Kidney epithelial cell (primary cell): ENCODE measurements at regions not wholly inside any gene's neighbourhood (a gene's known extent, or its start where the extent isn't known, plus 50 kb on each side); places are given as distances from the start of the nearest gene placed in this dataset.
"Not testable (repeated sequence)": the region's sequence is repeated elsewhere in the genome, so short reads cannot be mapped to it uniquely, and the experiment has no call there.

Experiments used
- DNase-seq: peaks from one replicate; pipeline ENCODE4 v3.0.0-alpha.2; 2010; ENCODE audit warnings: low read depth
- H3K27me3 ChIP-seq: 2 replicates; pipeline ENCODE4 v1.6.0; 2011; ENCODE audit warnings: low read length; ENCODE audit not compliant: control insufficient read depth, insufficient read depth
- H3K36me3 ChIP-seq: 2 replicates; pipeline ENCODE4 v1.5.1; 2011; ENCODE audit warnings: low read length; ENCODE audit not compliant: control insufficient read depth, insufficient read depth
- H3K4me3 ChIP-seq: 2 replicates; pipeline ENCODE4 v1.5.1; 2011; ENCODE audit warnings: low read depth, mild to moderate bottlenecking, control low read depth, low read length
- CTCF ChIP-seq: IDR thresholded peaks from 2 replicates; pipeline ENCODE4 v1.5.1; 2011; ENCODE audit warnings: mild to moderate bottlenecking, moderate library complexity, low read length, control low read depth, inconsistent platforms; ENCODE audit not compliant: insufficient read depth, poor library complexity, severe bottlenecking

- Histone ChIP-seq H3K4me3 (no peak overlapping the region), H3K27me3 (peaks cover 2% of the 10 kb centered on the region), H3K36me3 (no peaks in the 10 kb centered on the region)
- TF ChIP-seq CTCF: no peak
- no peak for DNase-seq
Measured at GRCh38 chr11:31956310-31956709, 134.6 kb upstream of the RCN1 start.

DNA sequence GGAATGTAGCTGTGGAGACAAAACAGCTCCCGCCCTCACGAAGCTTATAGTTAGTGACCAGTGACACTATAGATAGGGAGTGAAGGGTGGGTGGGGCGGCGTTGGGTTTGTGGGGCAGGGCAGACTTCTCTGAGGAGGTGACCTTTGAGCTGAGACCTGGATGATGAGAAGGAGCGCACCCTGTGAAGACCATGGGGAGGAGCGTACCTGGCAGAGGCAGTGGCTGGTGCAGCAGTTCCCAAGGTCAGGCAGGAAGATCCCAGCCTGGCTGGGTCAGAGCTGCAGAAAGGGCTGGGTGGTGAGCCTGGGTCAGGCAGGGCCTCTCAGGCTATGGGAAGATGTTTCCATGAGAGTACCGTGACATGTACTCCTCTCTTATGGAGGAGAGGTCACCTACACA lies 135.0 kb upstream of the RCN1 start:
- Histone ChIP-seq H3K36me3 (no peaks in the 10 kb centered on the region), H3K27me3 (peaks cover 2% of the 10 kb centered on the region), H3K4me3 (no peak overlapping the region)
- TF ChIP-seq CTCF: no peak
- no peak for DNase-seq

- H3K36me3 ChIP-seq: no peaks in the 10 kb centered on the region
- no peak for TF ChIP-seq CTCF
- H3K27me3 ChIP-seq: peaks cover 2% of the 10 kb centered on the region
- no peak overlapping the region for H3K4me3 ChIP-seq
- DNase-seq: no peak
Measured at GRCh38 chr11:31953803-31954327, 137.0 kb upstream of the RCN1 start.

DNA sequence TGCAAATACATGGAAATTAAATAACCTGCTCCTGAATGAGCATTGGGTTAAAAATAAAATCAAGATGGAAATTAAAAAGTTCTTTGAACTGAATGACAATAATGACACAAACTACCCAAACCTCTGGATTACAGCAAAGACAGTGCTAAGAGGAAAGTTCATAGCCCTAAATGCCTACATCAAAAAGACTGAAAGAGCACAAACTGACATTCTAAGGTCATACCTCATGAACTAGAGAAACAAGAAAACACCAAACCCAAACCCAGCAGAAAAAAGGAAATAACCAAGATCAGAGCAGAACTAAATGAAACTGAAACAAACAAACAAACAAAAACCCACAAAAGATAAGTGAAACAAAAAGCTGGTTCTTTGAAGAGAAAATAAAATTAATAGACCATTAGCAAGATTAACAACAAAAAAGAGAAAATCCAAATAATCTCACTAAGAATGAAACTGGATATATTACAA lies 138.6 kb upstream of the PAX6 start:
- H3K4me3 ChIP-seq, H3K27me3 ChIP-seq, DNase-seq, H3K36me3 ChIP-seq: not testable (repeated sequence)

DNA sequence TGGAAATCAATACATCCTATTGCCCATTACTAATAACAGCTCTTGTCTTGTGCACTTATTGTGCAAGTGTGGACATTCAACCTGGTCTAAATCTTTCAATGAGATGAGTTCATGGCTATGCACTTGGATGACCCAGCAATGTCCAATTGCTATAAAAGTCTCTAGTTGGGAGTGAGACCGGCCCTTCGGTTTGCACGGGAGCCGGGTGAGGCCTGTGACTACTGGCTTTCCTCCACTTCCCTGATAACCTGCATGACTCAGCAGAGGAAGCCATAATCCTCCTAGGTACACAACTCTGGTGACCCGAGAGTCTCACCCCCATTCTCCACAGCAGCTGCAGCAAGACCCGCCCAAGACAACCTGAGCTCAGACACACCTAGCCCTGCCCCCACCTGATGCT lies 135.9 kb upstream of the PAX6 start:
- Histone ChIP-seq H3K27me3 (peaks cover 2% of the 10 kb centered on the region), H3K36me3 (no peaks in the 10 kb centered on the region), H3K4me3 (no peak overlapping the region)
- no peak for DNase-seq
- TF ChIP-seq CTCF: no peak

DNA sequence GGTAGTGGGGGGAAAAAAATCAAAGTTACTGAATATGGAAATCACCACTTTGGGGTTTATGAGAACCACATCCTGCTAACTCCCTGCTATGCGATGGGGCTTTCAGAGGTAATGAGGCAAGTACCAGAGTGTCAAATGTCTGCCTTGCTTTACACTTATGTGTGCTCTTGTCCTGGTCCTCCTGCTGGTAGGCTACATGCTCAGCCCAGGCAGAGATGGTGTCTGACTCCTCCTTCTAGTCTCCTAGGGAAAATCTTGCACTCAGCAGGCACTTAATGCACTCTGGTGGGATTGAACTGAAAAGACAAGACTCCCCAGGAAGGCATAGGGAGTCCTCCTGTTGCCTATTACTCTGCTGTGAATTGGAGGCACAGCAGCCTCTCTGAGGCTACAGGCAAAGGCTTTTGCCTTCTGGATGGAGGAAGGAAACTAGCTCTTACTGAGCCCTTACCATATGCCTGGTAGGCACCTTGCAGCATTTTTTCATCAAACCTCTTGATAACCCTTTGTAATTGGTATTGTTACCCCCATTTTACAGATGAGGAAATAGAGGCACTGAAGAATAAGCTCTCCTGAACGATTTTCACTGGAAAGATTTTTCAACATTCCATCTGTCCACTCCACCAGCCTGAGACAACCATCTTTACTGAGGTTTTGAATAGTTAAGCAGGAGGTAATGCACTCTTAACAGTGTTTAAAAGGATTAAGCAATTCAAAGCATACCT lies 132.1 kb upstream of the PAX6 start:
- TF ChIP-seq CTCF: no peak
- Histone ChIP-seq H3K27me3 (peaks cover 2% of the 10 kb centered on the region), H3K4me3 (no peak overlapping the region), H3K36me3 (no peaks in the 10 kb centered on the region)
- DNase-seq: no peak
